ENCODE measurements at regions not wholly inside any gene's neighbourhood (a gene's known extent, or its start where the extent isn't known, plus 50 kb on each side); places are given as distances from the start of the nearest gene placed in this dataset.

GRCh38 chr5:174173766-174174165 lies 128.3 kb downstream of the NSG2 start:
- Histone ChIP-seq H3K4me2 (ENCODE audit: low read depth, low read length, poor library complexity, severe bottlenecking) (no peak overlapping the region), H3K9ac (ENCODE audit: low read depth, low read length, poor library complexity, severe bottlenecking) (no peak overlapping the region), H3K27me3 (ENCODE audit: insufficient read depth, low read length, poor library complexity, severe bottlenecking) (no peaks in the 10 kb centered on the region), H3K79me2 (ENCODE audit: insufficient read depth, low read length) (no peaks in the 10 kb centered on the region), H3K9me3 (ENCODE audit: insufficient read depth, low read depth, low read length) (no peaks in the 10 kb centered on the region), H3F3A (ENCODE audit: low read depth) (no peaks in the 10 kb centered on the region), H3K4me3 (ENCODE audit: low read length, poor library complexity, severe bottlenecking) (no peak overlapping the region), H4K20me1 (ENCODE audit: insufficient read depth, low read length, poor library complexity, severe bottlenecking) (no peaks in the 10 kb centered on the region), H2AFZ (ENCODE audit: low read length) (no peak overlapping the region), H3K4me1 (ENCODE audit: insufficient read depth, low read length, poor library complexity, severe bottlenecking) (no peaks in the 10 kb centered on the region), H3K9me2 (replicated peaks; ENCODE audit: low read depth, low read length) (no peaks in the 10 kb centered on the region), H3K36me3 (ENCODE audit: insufficient read depth, low read length) (no peaks in the 10 kb centered on the region)
- TF ChIP-seq CTCF (conservative IDR thresholded peaks at IDR 0.05; ENCODE audit: low read length), result no peak
- no peak for TF ChIP-seq EZH2phosphoT487 (IDR thresholded peaks at IDR 0.05; ENCODE audit: borderline replicate concordance)

- Histone ChIP-seq H3K4me1 (ENCODE audit: insufficient read depth, low read length, poor library complexity, severe bottlenecking) (no peaks in the 10 kb centered on the region), H3K9ac (ENCODE audit: low read depth, low read length, poor library complexity, severe bottlenecking) (no peak overlapping the region), H3K4me2 (ENCODE audit: low read depth, low read length, poor library complexity, severe bottlenecking) (no peak overlapping the region), H3F3A (ENCODE audit: low read depth) (no peaks in the 10 kb centered on the region), H2AFZ (ENCODE audit: low read length) (no peak overlapping the region), H3K9me2 (replicated peaks; ENCODE audit: low read depth, low read length) (no peaks in the 10 kb centered on the region), H3K79me2 (ENCODE audit: insufficient read depth, low read length) (no peaks in the 10 kb centered on the region), H3K27me3 (ENCODE audit: insufficient read depth, low read length, poor library complexity, severe bottlenecking) (no peaks in the 10 kb centered on the region), H3K36me3 (ENCODE audit: insufficient read depth, low read length) (no peaks in the 10 kb centered on the region), H4K20me1 (ENCODE audit: insufficient read depth, low read length, poor library complexity, severe bottlenecking) (no peaks in the 10 kb centered on the region), H3K4me3 (ENCODE audit: low read length, poor library complexity, severe bottlenecking) (no peak overlapping the region), H3K9me3 (ENCODE audit: insufficient read depth, low read depth, low read length) (no peaks in the 10 kb centered on the region)
- TF ChIP-seq EZH2phosphoT487 (IDR thresholded peaks at IDR 0.05; ENCODE audit: borderline replicate concordance), result no peak
- no peak for TF ChIP-seq CTCF (conservative IDR thresholded peaks at IDR 0.05; ENCODE audit: low read length)
These were observed 130.3 kb downstream of the NSG2 start for GRCh38 chr5:174175716-174176268.

- H3K9me2 ChIP-seq (replicated peaks; ENCODE audit: low read depth, low read length), result no peaks in the 10 kb centered on the region
- no peaks in the 10 kb centered on the region for H3K79me2 ChIP-seq (ENCODE audit: insufficient read depth, low read length)
- H3K27me3 ChIP-seq (ENCODE audit: insufficient read depth, low read length, poor library complexity, severe bottlenecking), result no peaks in the 10 kb centered on the region
- no peak overlapping the region for H2AFZ ChIP-seq (ENCODE audit: low read length)
- no peak overlapping the region for H3K4me3 ChIP-seq (ENCODE audit: low read length, poor library complexity, severe bottlenecking)
- H3K36me3 ChIP-seq (ENCODE audit: insufficient read depth, low read length), result no peaks in the 10 kb centered on the region
- H3K9ac ChIP-seq (ENCODE audit: low read depth, low read length, poor library complexity, severe bottlenecking), result no peak overlapping the region
- TF ChIP-seq CTCF (conservative IDR thresholded peaks at IDR 0.05; ENCODE audit: low read length), result no peak
- no peak for TF ChIP-seq EZH2phosphoT487 (IDR thresholded peaks at IDR 0.05; ENCODE audit: borderline replicate concordance)
- H3K4me1 ChIP-seq (ENCODE audit: insufficient read depth, low read length, poor library complexity, severe bottlenecking), result no peaks in the 10 kb centered on the region
- H3F3A ChIP-seq (ENCODE audit: low read depth), result no peaks in the 10 kb centered on the region
- H3K9me3 ChIP-seq (ENCODE audit: insufficient read depth, low read depth, low read length), result no peaks in the 10 kb centered on the region
- H4K20me1 ChIP-seq (ENCODE audit: insufficient read depth, low read length, poor library complexity, severe bottlenecking), result no peaks in the 10 kb centered on the region
- no peak overlapping the region for H3K4me2 ChIP-seq (ENCODE audit: low read depth, low read length, poor library complexity, severe bottlenecking)
These were observed 131.0 kb downstream of the NSG2 start for GRCh38 chr5:174176511-174176910.

All from Loucy (cell line).